ENCODE measurements at regions not wholly inside any gene's neighbourhood (a gene's known extent, or its start where the extent isn't known, plus 50 kb on each side); places are given as distances from the start of the nearest gene placed in this dataset.
"Not testable (repeated sequence)": the region's sequence is repeated elsewhere in the genome, so short reads cannot be mapped to it uniquely, and the experiment has no call there.

GRCh38 chr2:163897799-163898198 lies 162.0 kb upstream of the FIGN start:
- peaks cover 5% of the 10 kb centered on the region for H3K27me3 ChIP-seq (ENCODE audit: control insufficient read depth, extremely low read depth, insufficient read depth, low read length)
- dilution Hi-C loops (cut with MboI; ENCODE audit: extremely low pct_ligation_motif_present, low sequenced_read_pairs), result no loop called here
- no peak overlapping the region for H3K9ac ChIP-seq (ENCODE audit: control insufficient read depth, extremely low read depth, insufficient read depth, low read length)
- H3K79me2 ChIP-seq (ENCODE audit: control insufficient read depth, insufficient read depth, low read length), result no peaks in the 10 kb centered on the region
- H3K4me3 ChIP-seq (ENCODE audit: control insufficient read depth in 2 of 3, extremely low read depth in 1 of 3, insufficient read depth in 2 of 3, low read depth in 1 of 3, low read length in 3 of 3), result no peak overlapping the region
- H3K4me2 ChIP-seq (ENCODE audit: control insufficient read depth, extremely low read depth, insufficient read depth, low read depth, low read length), result no peak overlapping the region
- TF ChIP-seq, protein P1, sequence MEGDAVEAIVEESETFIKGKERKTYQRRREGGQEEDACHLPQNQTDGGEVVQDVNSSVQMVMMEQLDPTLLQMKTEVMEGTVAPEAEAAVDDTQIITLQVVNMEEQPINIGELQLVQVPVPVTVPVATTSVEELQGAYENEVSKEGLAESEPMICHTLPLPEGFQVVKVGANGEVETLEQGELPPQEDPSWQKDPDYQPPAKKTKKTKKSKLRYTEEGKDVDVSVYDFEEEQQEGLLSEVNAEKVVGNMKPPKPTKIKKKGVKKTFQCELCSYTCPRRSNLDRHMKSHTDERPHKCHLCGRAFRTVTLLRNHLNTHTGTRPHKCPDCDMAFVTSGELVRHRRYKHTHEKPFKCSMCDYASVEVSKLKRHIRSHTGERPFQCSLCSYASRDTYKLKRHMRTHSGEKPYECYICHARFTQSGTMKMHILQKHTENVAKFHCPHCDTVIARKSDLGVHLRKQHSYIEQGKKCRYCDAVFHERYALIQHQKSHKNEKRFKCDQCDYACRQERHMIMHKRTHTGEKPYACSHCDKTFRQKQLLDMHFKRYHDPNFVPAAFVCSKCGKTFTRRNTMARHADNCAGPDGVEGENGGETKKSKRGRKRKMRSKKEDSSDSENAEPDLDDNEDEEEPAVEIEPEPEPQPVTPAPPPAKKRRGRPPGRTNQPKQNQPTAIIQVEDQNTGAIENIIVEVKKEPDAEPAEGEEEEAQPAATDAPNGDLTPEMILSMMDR (optimal IDR thresholded peaks at IDR 0.05 in 1 of 3, IDR thresholded peaks at IDR 0.05 in 1 of 3, conservative IDR thresholded peaks at IDR 0.05 in 1 of 3; ENCODE audit: extremely low read depth in 1 of 3, insufficient read depth in 2 of 3, low read length in 3 of 3), result no peak
- TF ChIP-seq EZH2 (IDR thresholded peaks at IDR 0.05; ENCODE audit: low read length), result no peak
- no peak overlapping the region for H2AFZ ChIP-seq (ENCODE audit: control insufficient read depth, low read length)
- no peak overlapping the region for H3K27ac ChIP-seq (ENCODE audit: control insufficient read depth, insufficient read depth, low read length)
- DNase-seq (ENCODE audit: low read depth, low spot score), result no peak
- no peaks in the 10 kb centered on the region for H4K20me1 ChIP-seq (ENCODE audit: control insufficient read depth, extremely low read depth, insufficient read depth, low read length)
- FAIRE-seq, result no peak
- no peaks in the 10 kb centered on the region for H3K36me3 ChIP-seq (ENCODE audit: control insufficient read depth in 2 of 2, extremely low read depth in 1 of 2, insufficient read depth in 2 of 2, low read length in 2 of 2)
- H3K9me1 ChIP-seq (ENCODE audit: control insufficient read depth, extremely low read depth, insufficient read depth, low read length), result no peaks in the 10 kb centered on the region
- no peaks in the 10 kb centered on the region for H3K4me1 ChIP-seq (ENCODE audit: control insufficient read depth, extremely low read depth, insufficient read depth, low read length)
- H3K9me3 ChIP-seq (ENCODE audit: control insufficient read depth, low read depth, low read length), result no peaks in the 10 kb centered on the region

DNA sequence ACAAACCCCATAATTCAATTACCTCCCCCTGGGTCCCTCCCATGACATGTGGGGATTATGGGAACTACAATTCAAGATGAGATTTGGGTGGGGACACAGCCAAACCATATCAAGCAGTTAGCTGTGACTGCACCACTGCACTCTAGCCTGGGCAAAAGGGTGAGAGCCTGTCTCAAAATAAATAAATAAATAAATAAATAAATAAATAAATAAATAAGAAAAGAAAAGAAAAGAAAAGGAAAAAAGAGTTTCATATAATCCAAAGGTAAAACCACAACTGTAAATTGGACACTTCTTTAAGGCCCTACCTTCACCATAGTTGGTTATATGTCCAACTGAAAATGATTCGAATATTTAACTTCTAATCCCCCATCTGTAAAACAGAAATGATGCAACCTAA lies 157.6 kb upstream of the FIGN start:
- H3K36me3 ChIP-seq (ENCODE audit: control insufficient read depth in 2 of 2, extremely low read depth in 1 of 2, insufficient read depth in 2 of 2, low read length in 2 of 2); H3K4me3 ChIP-seq (ENCODE audit: control insufficient read depth in 2 of 3, extremely low read depth in 1 of 3, insufficient read depth in 2 of 3, low read depth in 1 of 3, low read length in 3 of 3); H3K27me3 ChIP-seq (ENCODE audit: control insufficient read depth, extremely low read depth, insufficient read depth, low read length); H3K27ac ChIP-seq (ENCODE audit: control insufficient read depth, insufficient read depth, low read length); FAIRE-seq; H3K79me2 ChIP-seq (ENCODE audit: control insufficient read depth, insufficient read depth, low read length); H3K4me1 ChIP-seq (ENCODE audit: control insufficient read depth, extremely low read depth, insufficient read depth, low read length); H3K9me3 ChIP-seq (ENCODE audit: control insufficient read depth, low read depth, low read length); dilution Hi-C loops (cut with MboI; ENCODE audit: extremely low pct_ligation_motif_present, low sequenced_read_pairs); H3K9me1 ChIP-seq (ENCODE audit: control insufficient read depth, extremely low read depth, insufficient read depth, low read length); DNase-seq (ENCODE audit: low read depth, low spot score); H4K20me1 ChIP-seq (ENCODE audit: control insufficient read depth, extremely low read depth, insufficient read depth, low read length); H3K4me2 ChIP-seq (ENCODE audit: control insufficient read depth, extremely low read depth, insufficient read depth, low read depth, low read length); H2AFZ ChIP-seq (ENCODE audit: control insufficient read depth, low read length); H3K9ac ChIP-seq (ENCODE audit: control insufficient read depth, extremely low read depth, insufficient read depth, low read length): not testable (repeated sequence)

DNA sequence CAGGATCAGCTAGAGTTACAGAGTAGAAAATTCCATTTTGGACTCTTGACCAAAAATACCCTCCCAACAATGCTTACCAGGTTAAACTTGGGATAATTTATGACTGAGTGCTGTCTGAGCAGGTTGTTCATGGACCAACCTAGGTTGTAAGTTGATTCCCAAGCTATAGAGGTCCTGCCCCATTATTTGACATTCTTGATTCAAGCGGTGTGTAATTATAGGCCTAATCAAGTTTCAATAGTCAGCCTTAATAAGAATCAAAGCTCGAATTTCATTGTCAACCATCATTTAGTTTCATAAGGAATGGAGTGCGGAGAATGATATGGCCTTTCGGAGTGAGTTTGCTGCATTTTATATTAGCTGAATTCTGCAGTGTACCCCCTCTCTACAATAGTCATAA lies 152.8 kb upstream of the FIGN start:
- no peak overlapping the region for H3K9ac ChIP-seq (ENCODE audit: control insufficient read depth, extremely low read depth, insufficient read depth, low read length)
- no peaks in the 10 kb centered on the region for H3K9me1 ChIP-seq (ENCODE audit: control insufficient read depth, extremely low read depth, insufficient read depth, low read length)
- no peak overlapping the region for H3K4me3 ChIP-seq (ENCODE audit: control insufficient read depth in 2 of 3, extremely low read depth in 1 of 3, insufficient read depth in 2 of 3, low read depth in 1 of 3, low read length in 3 of 3)
- no peak overlapping the region for H2AFZ ChIP-seq (ENCODE audit: control insufficient read depth, low read length)
- dilution Hi-C loops (cut with MboI; ENCODE audit: extremely low pct_ligation_motif_present, low sequenced_read_pairs), result no loop called here
- H3K27ac ChIP-seq (ENCODE audit: control insufficient read depth, insufficient read depth, low read length), result no peak overlapping the region
- H3K9me3 ChIP-seq (ENCODE audit: control insufficient read depth, low read depth, low read length), result no peaks in the 10 kb centered on the region
- H3K79me2 ChIP-seq (ENCODE audit: control insufficient read depth, insufficient read depth, low read length), result no peaks in the 10 kb centered on the region
- no peaks in the 10 kb centered on the region for H3K4me1 ChIP-seq (ENCODE audit: control insufficient read depth, extremely low read depth, insufficient read depth, low read length)
- no peak overlapping the region for H3K4me2 ChIP-seq (ENCODE audit: control insufficient read depth, extremely low read depth, insufficient read depth, low read depth, low read length)
- TF ChIP-seq EZH2 (IDR thresholded peaks at IDR 0.05; ENCODE audit: low read length), result no peak
- TF ChIP-seq, protein P1 (optimal IDR thresholded peaks at IDR 0.05 in 1 of 3, IDR thresholded peaks at IDR 0.05 in 1 of 3, conservative IDR thresholded peaks at IDR 0.05 in 1 of 3; ENCODE audit: extremely low read depth in 1 of 3, insufficient read depth in 2 of 3, low read length in 3 of 3), result no peak
- no peaks in the 10 kb centered on the region for H3K36me3 ChIP-seq (ENCODE audit: control insufficient read depth in 2 of 2, extremely low read depth in 1 of 2, insufficient read depth in 2 of 2, low read length in 2 of 2)
- DNase-seq (ENCODE audit: low read depth, low spot score) (no peak), FAIRE-seq (no peak)
- H3K27me3 ChIP-seq (ENCODE audit: control insufficient read depth, extremely low read depth, insufficient read depth, low read length), result no peaks in the 10 kb centered on the region
- H4K20me1 ChIP-seq (ENCODE audit: control insufficient read depth, extremely low read depth, insufficient read depth, low read length), result no peaks in the 10 kb centered on the region
